ENCODE measurements at regions not wholly inside any gene's neighbourhood (a gene's known extent, or its start where the extent isn't known, plus 50 kb on each side); places are given as distances from the start of the nearest gene placed in this dataset.
A peak's percentile ranks its signal among the peaks of the same experiment; 100 is the strongest.

- H3K4me3 ChIP-seq (ENCODE audit: low read depth in 1 of 2, low read length in 2 of 2) = no peak overlapping the region
- H3K36me3 ChIP-seq (ENCODE audit: control insufficient read depth in 1 of 2, insufficient read depth in 2 of 2, low read length in 2 of 2) = no peaks in the 10 kb centered on the region
- H3K27ac ChIP-seq (ENCODE audit: low read length) = no peak overlapping the region
- H3K9me3 ChIP-seq (ENCODE audit: control insufficient read depth in 1 of 2, low read length in 2 of 2) = no peaks in the 10 kb centered on the region
- H3K27me3 ChIP-seq (ENCODE audit: low read depth, low read length) = no peaks in the 10 kb centered on the region
- peaks cover 0 to 22% of the 10 kb centered on the region in 2 donors for H3K4me1 ChIP-seq (ENCODE audit: control insufficient read depth in 1 of 2, insufficient read depth in 2 of 2, low read length in 2 of 2)
Observed at GRCh38 chr5:110054240-110054639, 364.5 kb downstream of the MAN2A1 start.

DNA sequence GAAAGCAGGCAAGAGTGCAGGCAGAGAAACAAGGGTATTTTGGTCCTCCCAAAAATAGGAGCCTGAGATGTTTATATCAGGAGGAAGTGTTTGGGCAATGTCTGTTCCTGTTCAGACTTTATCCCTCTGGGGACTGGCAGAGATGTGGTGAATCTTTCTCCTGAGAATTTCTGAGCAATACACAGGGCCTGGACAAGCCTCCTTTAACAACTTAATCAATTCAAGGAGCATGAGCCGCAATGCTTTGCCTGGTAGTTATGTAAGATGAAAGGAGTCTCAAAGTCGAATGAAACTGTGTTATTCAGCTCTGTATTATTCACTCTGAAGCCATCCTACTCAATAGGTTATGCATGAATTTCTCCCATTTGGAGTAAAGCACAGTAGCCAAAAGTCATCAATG, 365.6 kb downstream of the MAN2A1 start:
- H3K9me3 ChIP-seq (ENCODE audit: control insufficient read depth in 1 of 2, low read length in 2 of 2) = no peaks in the 10 kb centered on the region
- no peaks in the 10 kb centered on the region for H3K36me3 ChIP-seq (ENCODE audit: control insufficient read depth in 1 of 2, insufficient read depth in 2 of 2, low read length in 2 of 2)
- H3K4me1 ChIP-seq (ENCODE audit: control insufficient read depth in 1 of 2, insufficient read depth in 2 of 2, low read length in 2 of 2) = peaks cover 0 to 22% of the 10 kb centered on the region in 2 donors
- H3K4me3 ChIP-seq (ENCODE audit: low read depth in 1 of 2, low read length in 2 of 2) = no peak overlapping the region
- H3K27ac ChIP-seq (ENCODE audit: low read length) = no peak overlapping the region
- no peaks in the 10 kb centered on the region for H3K27me3 ChIP-seq (ENCODE audit: low read depth, low read length)

DNA sequence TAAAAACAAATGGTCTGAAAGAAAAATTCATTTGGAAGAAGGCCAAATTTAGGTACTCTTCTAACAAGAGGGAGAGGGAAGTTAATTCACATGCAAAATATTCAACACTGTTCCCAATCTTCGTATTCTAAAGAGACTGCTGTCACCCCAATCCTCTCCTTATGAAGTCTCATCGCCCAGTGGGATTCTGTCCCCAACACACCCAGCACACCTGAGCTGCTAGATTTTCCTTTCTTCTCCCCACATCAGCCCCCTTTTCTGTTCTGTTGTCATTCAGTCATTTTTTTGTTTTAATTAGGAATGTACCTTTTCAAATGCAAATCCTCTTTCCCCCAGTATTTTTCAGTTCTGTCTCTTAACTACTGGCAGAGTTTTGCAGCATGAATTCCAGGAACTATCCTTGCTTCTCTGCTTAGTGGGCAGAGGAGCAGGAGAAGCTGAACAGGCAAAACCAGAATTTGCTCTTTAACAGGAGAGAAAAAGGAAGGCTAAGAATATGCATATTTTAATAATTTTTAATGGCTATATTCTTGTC, 366.9 kb downstream of the MAN2A1 start:
- Histone ChIP-seq H3K9me3 (ENCODE audit: control insufficient read depth in 1 of 2, low read length in 2 of 2) (no peaks in the 10 kb centered on the region), H3K36me3 (ENCODE audit: control insufficient read depth in 1 of 2, insufficient read depth in 2 of 2, low read length in 2 of 2) (no peaks in the 10 kb centered on the region), H3K27me3 (ENCODE audit: low read depth, low read length) (no peaks in the 10 kb centered on the region), H3K4me3 (ENCODE audit: low read depth in 1 of 2, low read length in 2 of 2) (no peak overlapping the region), H3K4me1 (ENCODE audit: control insufficient read depth in 1 of 2, insufficient read depth in 2 of 2, low read length in 2 of 2) (peaks cover 0 to 22% of the 10 kb centered on the region in 2 donors), H3K27ac (ENCODE audit: low read length) (no peak overlapping the region)

DNA sequence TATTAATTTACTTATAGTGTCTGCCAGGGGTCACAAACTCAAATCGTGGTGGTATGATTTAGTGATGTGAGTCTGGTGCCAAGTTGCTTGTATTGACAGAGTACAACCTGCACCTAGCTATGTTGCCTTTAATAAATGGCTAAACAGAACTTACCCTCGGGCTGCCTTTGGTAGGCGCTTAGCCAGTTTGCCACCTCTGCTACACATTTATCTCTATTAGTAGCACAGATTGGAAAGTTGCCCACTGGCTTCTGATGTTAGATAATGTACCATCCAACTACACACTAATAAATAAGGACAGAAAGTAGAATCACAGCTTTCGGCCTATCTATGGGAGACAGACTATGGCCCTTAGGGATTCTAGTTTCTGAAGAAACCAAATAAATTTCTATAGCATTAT, 368.4 kb downstream of the MAN2A1 start:
- no peak overlapping the region for H3K4me3 ChIP-seq (ENCODE audit: low read depth in 1 of 2, low read length in 2 of 2)
- H3K9me3 ChIP-seq (ENCODE audit: control insufficient read depth in 1 of 2, low read length in 2 of 2) = no peaks in the 10 kb centered on the region
- no peaks in the 10 kb centered on the region for H3K27me3 ChIP-seq (ENCODE audit: low read depth, low read length)
- peaks cover 0 to 22% of the 10 kb centered on the region in 2 donors for H3K4me1 ChIP-seq (ENCODE audit: control insufficient read depth in 1 of 2, insufficient read depth in 2 of 2, low read length in 2 of 2)
- H3K27ac ChIP-seq (ENCODE audit: low read length) = no peak overlapping the region
- H3K36me3 ChIP-seq (ENCODE audit: control insufficient read depth in 1 of 2, insufficient read depth in 2 of 2, low read length in 2 of 2) = no peaks in the 10 kb centered on the region

DNA sequence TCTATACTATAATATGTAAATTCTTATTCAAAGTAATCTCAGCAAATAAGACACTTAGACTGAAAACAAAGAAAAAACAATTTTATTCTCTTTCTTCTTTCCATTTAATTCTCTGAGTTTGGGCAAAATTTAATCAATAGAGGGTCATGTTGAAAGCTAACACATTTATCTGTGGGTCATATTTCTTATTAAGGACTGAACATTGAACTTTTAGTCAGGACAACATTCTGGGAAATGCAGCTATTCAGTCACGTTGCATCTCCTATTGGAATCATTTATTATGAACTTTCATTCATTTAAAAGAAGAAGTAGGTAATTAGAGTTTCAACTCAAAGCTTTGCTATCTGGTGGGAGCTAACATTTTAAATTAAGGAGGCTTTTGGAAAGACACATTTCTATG, 372.5 kb downstream of the MAN2A1 start:
- no peaks in the 10 kb centered on the region for H3K4me1 ChIP-seq (ENCODE audit: control insufficient read depth in 1 of 2, insufficient read depth in 2 of 2, low read length in 2 of 2)
- H3K4me3 ChIP-seq (ENCODE audit: low read depth in 1 of 2, low read length in 2 of 2) = no peak overlapping the region
- H3K36me3 ChIP-seq (ENCODE audit: control insufficient read depth in 1 of 2, insufficient read depth in 2 of 2, low read length in 2 of 2) = no peaks in the 10 kb centered on the region
- no peaks in the 10 kb centered on the region for H3K27me3 ChIP-seq (ENCODE audit: low read depth, low read length)
- H3K9me3 ChIP-seq (ENCODE audit: control insufficient read depth in 1 of 2, low read length in 2 of 2) = no peaks in the 10 kb centered on the region
- no peak overlapping the region for H3K27ac ChIP-seq (ENCODE audit: low read length)

- Histone ChIP-seq H3K9me3 (ENCODE audit: control insufficient read depth in 1 of 2, low read length in 2 of 2) (peaks cover 0 to 4% of the 10 kb centered on the region in 2 donors), H3K27me3 (ENCODE audit: low read depth, low read length) (no peaks in the 10 kb centered on the region), H3K4me1 (ENCODE audit: control insufficient read depth in 1 of 2, insufficient read depth in 2 of 2, low read length in 2 of 2) (no peaks in the 10 kb centered on the region), H3K36me3 (ENCODE audit: control insufficient read depth in 1 of 2, insufficient read depth in 2 of 2, low read length in 2 of 2) (no peaks in the 10 kb centered on the region), H3K27ac (ENCODE audit: low read length) (no peak overlapping the region), H3K4me3 (ENCODE audit: low read depth in 1 of 2, low read length in 2 of 2) (no peak overlapping the region)
Observed at GRCh38 chr5:110063640-110064602, 374.2 kb downstream of the MAN2A1 start.

DNA sequence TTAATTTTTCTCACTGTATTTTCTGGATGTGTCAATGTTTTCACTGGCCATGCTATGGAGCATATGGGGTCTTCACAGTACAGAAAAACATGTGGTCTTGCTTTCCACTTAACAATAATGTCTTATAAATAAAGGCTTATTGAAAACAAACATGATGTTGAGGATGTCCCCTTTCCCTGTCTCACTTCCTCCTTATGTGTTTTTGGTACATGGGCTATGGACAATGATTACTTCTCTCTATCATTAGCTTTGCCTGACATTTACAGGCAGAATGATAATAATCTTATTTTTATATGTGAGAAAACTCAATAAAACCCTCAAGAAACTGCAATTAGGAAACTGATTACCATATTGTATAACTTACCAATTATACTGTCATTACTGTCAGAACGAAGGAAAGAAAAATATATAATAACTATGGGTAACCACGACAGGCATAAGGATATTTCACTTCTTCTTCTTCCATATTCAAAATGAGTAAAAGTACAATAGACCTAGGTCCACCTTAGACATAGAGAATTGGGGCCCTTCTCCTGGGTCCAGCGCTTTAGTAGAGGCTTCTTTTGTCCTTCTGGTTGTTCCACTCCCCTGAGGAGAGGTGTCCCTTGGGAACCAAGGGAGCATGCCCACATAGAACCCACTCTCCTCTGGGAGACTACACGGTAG, 375.0 kb downstream of the MAN2A1 start:
- H3K4me3 ChIP-seq (ENCODE audit: low read depth in 1 of 2, low read length in 2 of 2) = no peak overlapping the region
- no peaks in the 10 kb centered on the region for H3K36me3 ChIP-seq (ENCODE audit: control insufficient read depth in 1 of 2, insufficient read depth in 2 of 2, low read length in 2 of 2)
- no peaks in the 10 kb centered on the region for H3K27me3 ChIP-seq (ENCODE audit: low read depth, low read length)
- no peaks in the 10 kb centered on the region for H3K4me1 ChIP-seq (ENCODE audit: control insufficient read depth in 1 of 2, insufficient read depth in 2 of 2, low read length in 2 of 2)
- peaks cover 0 to 4% of the 10 kb centered on the region in 2 donors for H3K9me3 ChIP-seq (ENCODE audit: control insufficient read depth in 1 of 2, low read length in 2 of 2)
- no peak overlapping the region for H3K27ac ChIP-seq (ENCODE audit: low read length)

GRCh38 chr5:110070836-110071235, 381.1 kb downstream of the MAN2A1 start:
- Histone ChIP-seq H3K9me3 (ENCODE audit: control insufficient read depth in 1 of 2, low read length in 2 of 2) (peaks cover 14 to 25% of the 10 kb centered on the region in 2 donors), H3K36me3 (ENCODE audit: control insufficient read depth in 1 of 2, insufficient read depth in 2 of 2, low read length in 2 of 2) (no peaks in the 10 kb centered on the region), H3K4me1 (ENCODE audit: control insufficient read depth in 1 of 2, insufficient read depth in 2 of 2, low read length in 2 of 2) (no peaks in the 10 kb centered on the region), H3K27me3 (ENCODE audit: low read depth, low read length) (no peaks in the 10 kb centered on the region), H3K27ac (ENCODE audit: low read length) (no peak overlapping the region), H3K4me3 (ENCODE audit: low read depth in 1 of 2, low read length in 2 of 2) (no peak overlapping the region)

DNA sequence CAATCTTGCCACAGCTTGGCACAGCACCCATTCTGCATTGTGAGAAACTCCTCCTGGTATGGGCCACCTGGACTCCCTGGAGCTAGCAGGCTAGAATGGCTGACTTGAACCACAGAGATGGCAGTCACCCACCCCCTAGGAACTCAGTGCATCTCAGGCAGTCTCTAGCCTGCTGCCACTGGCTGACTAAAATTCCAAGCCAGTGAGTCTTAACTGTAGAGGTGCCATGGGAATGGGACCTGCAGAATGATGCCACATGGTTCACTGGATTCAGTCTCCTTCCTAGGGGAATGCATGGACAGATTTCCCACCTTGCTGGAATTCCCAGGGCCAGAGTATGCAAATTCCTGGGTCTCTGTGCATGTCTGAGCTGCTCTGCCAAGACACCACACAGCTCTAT, 382.9 kb downstream of the MAN2A1 start:
- H3K27me3 ChIP-seq (ENCODE audit: low read depth, low read length) = no peaks in the 10 kb centered on the region
- no peaks in the 10 kb centered on the region for H3K4me1 ChIP-seq (ENCODE audit: control insufficient read depth in 1 of 2, insufficient read depth in 2 of 2, low read length in 2 of 2)
- peaks cover 14 to 25% of the 10 kb centered on the region in 2 donors for H3K9me3 ChIP-seq (ENCODE audit: control insufficient read depth in 1 of 2, low read length in 2 of 2)
- no peak overlapping the region for H3K27ac ChIP-seq (ENCODE audit: low read length)
- no peaks in the 10 kb centered on the region for H3K36me3 ChIP-seq (ENCODE audit: control insufficient read depth in 1 of 2, insufficient read depth in 2 of 2, low read length in 2 of 2)
- H3K4me3 ChIP-seq (ENCODE audit: low read depth in 1 of 2, low read length in 2 of 2) = peak overlapping the region in 1 of 2 donors; percentile 14

- Histone ChIP-seq H3K9me3 (ENCODE audit: control insufficient read depth in 1 of 2, low read length in 2 of 2) (peaks cover 14 to 21% of the 10 kb centered on the region in 2 donors), H3K4me1 (ENCODE audit: control insufficient read depth in 1 of 2, insufficient read depth in 2 of 2, low read length in 2 of 2) (no peaks in the 10 kb centered on the region), H3K36me3 (ENCODE audit: control insufficient read depth in 1 of 2, insufficient read depth in 2 of 2, low read length in 2 of 2) (no peaks in the 10 kb centered on the region), H3K27me3 (ENCODE audit: low read depth, low read length) (no peaks in the 10 kb centered on the region), H3K27ac (ENCODE audit: low read length) (no peak overlapping the region), H3K4me3 (ENCODE audit: low read depth in 1 of 2, low read length in 2 of 2) (no peak overlapping the region)
Observed at GRCh38 chr5:110073534-110073933, 383.8 kb downstream of the MAN2A1 start.

GRCh38 chr5:110075656-110076055, 385.9 kb downstream of the MAN2A1 start:
- H3K9me3 ChIP-seq (ENCODE audit: control insufficient read depth in 1 of 2, low read length in 2 of 2) = peaks cover 11 to 17% of the 10 kb centered on the region in 2 donors

More at GRCh38 chr5:110075656-110076055, 385.9 kb downstream of the MAN2A1 start:
- Histone ChIP-seq H3K27ac (ENCODE audit: low read length) (no peak overlapping the region), H3K36me3 (ENCODE audit: control insufficient read depth in 1 of 2, insufficient read depth in 2 of 2, low read length in 2 of 2) (no peaks in the 10 kb centered on the region), H3K27me3 (ENCODE audit: low read depth, low read length) (no peaks in the 10 kb centered on the region), H3K4me1 (ENCODE audit: control insufficient read depth in 1 of 2, insufficient read depth in 2 of 2, low read length in 2 of 2) (no peaks in the 10 kb centered on the region), H3K4me3 (ENCODE audit: low read depth in 1 of 2, low read length in 2 of 2) (no peak overlapping the region)

All from muscle layer of duodenum (tissue), 2 donors.